Vagina (tissue), 2 donors: ENCODE measurements at regions not wholly inside any gene's neighbourhood (a gene's known extent, or its start where the extent isn't known, plus 50 kb on each side); places are given as distances from the start of the nearest gene placed in this dataset.

Source experiments
- CTCF ChIP-seq, 3 experiments: fragments of 450-650 bp in 2 of 3; fragments of 200-600 bp in 1 of 3; sonication (generic) in 1 of 3; IDR thresholded peaks; one replicate each; pipeline ENCODE4 v1.5.1; 2017 to 2019; ENCODE audit warnings: antibody characterized with exemption in 3 of 3, mild to moderate bottlenecking in 2 of 3, moderate library complexity in 2 of 3
- POLR2A ChIP-seq, 2 donors: fragments of 450-650 bp; IDR thresholded peaks; one replicate each; pipeline ENCODE4 v1.6.1; 2017; ENCODE audit warnings: antibody characterized with exemption in 2 of 2, mild to moderate bottlenecking in 2 of 2, moderate library complexity in 2 of 2
- POLR2AphosphoS5 ChIP-seq, 2 donors: sonication (generic); formaldehyde crosslinking; IDR thresholded peaks; one replicate each; pipeline ENCODE4 v1.9.0; 2017; ENCODE audit warnings: antibody characterized with exemption in 2 of 2, mild to moderate bottlenecking in 2 of 2, low read depth in 1 of 2; ENCODE audit not compliant: insufficient read depth in 1 of 2

- TF ChIP-seq POLR2AphosphoS5 (IDR thresholded peaks at IDR 0.05; ENCODE audit: insufficient read depth in 1 of 2, low read depth in 1 of 2) (no peak), CTCF (IDR thresholded peaks at IDR 0.05) (no peak), POLR2A (IDR thresholded peaks at IDR 0.05) (no peak)
Observed at GRCh38 chr4:27921231-27921630, 1060.6 kb downstream of the STIM2 start.
